ENCODE measurements at regions not wholly inside any gene's neighbourhood (a gene's known extent, or its start where the extent isn't known, plus 50 kb on each side); places are given as distances from the start of the nearest gene placed in this dataset.

- DNase-seq, result no peak
Measured at GRCh38 chr5:24385617-24386016, 259.2 kb downstream of the CDH10 start.

- DNase-seq, result no peak
Measured at GRCh38 chr5:24388448-24388847, 256.3 kb downstream of the CDH10 start.

GRCh38 chr5:24389968-24390367, 254.8 kb downstream of the CDH10 start:
- no peak for DNase-seq

GRCh38 chr5:24391816-24392215, 253.0 kb downstream of the CDH10 start:
- DNase-seq, result no peak

DNA sequence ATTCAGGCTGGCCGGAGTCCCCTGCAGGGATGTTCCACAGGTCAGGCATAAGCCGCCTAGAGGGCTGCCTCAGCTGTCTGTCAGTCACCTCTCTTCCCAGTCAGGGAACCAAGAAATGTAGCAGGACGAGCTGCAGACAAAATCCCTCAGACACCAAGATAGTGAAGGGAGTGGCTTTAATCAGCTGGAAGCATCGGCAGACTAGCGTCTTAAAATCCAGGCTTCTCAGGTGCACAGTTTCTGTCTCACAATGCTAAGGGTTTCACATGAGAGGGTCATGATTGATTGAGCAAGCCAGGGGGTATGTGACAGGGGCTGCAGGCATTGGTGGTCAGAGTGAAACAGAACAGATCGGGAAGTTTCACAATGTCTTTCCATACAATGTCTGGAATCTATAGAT, 247.2 kb downstream of the CDH10 start:
- no peak for DNase-seq

- no peak for DNase-seq
Measured at GRCh38 chr5:24401773-24402172, 243.0 kb downstream of the CDH10 start.

DNA sequence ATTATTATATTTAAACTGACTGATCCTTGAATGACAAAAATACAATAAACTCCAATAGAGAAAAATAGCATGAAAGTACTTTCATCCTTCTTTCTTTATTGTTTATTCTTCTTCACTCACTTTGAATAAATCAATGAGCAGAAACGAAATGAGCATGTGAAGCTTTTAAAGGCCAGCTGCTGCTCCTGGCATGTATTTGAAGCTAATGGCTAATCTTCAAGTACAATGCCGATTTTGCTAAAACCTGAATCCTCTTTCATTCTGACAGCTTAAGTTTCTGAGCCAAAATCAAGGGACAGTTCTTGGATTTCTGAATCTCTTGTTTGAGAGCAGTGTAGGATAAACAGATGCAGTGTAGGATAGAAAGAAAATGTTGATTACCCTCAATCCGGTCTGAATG, 237.3 kb downstream of the CDH10 start:
- no peak for DNase-seq

DNA sequence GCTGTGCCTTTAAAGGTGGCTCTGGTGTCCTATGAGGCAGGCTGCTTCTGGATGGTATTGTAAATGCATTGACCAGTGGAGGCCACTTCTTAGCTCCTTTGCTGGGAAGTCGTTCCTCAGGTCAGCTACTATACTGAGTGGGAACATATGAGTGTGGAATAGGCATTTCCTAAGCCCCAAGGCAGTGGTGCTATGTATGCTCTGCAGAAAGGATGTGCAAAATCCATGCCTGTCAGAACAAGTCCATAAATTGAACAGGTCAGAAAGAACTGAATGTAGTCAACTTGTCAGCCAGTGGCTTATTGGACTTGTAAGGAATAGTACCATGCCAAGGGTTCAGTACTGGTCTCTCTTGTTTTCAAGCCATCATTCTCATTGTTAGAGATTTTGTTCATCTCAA, 216.4 kb downstream of the CDH10 start:
- DNase-seq, result no peak

DNA sequence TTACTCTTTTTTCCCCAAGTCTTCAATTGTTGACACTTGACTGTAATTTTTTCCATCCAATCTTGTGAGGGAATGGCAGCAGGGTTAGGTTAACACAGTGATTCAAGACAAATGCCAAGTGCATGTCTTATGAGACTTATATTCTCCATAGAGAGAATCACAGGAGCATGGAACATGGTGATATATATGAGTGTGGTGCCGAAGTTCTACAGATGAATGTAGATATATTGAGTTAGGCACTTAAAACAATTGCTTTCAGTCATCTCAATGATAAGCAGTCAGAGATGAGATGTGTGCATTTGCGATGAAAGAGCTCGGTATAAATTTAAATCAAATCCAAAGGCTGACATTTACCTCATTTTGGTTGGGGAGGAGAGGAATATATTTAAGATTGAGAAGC, 211.2 kb downstream of the CDH10 start:
- no peak for DNase-seq
